ENCODE measurements at regions not wholly inside any gene's neighbourhood (a gene's known extent, or its start where the extent isn't known, plus 50 kb on each side); places are given as distances from the start of the nearest gene placed in this dataset.

DNA sequence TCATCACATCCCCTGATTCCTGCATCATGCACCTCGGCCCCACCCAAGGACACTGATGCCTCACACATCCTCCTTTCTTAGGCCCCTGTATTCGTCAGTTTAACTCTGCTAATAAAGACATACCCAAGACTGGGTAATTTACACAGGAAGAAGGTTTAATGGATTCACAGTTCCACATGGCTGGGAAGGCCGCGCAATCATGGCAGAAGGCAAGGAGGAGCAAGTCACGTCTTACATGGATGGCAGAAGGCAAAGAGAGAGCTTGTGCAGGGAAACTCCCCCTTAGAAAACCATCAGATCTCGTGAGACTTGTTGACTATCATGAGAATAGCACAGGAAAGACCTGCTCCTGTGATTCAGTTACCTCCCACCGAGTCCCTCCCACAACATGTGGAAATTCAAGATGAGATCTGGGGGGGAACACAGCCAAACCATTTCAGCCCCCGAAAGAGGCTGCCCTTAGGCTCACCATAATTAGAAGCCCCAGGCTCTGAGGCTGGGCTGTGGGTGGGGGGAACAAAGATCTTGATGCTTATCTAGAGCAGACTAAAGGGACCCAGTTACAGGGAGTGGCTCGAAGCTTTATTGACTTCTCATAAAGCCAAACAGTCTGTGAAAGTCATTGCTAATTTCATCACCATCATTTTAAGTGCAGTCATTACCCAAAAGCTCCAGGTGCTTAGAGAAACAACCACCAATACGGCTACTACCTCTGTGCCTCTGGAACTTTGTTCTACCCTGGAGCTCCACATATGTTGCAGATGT is 181.5 kb downstream of the MATN1 start:
- no peak for TF ChIP-seq EP300 (IDR thresholded peaks at IDR 0.05)
- no peak for TF ChIP-seq POLR2A (IDR thresholded peaks at IDR 0.05)
- H3K4me1 ChIP-seq = no peaks in the 10 kb centered on the region

GRCh38 chr1:30540611-30541192 is 182.7 kb downstream of the MATN1 start:
- 65 to 67% methylated on average over 5 of the region's 5 CpGs for WGBS, 2 donors
- Histone ChIP-seq H3K27ac (no peak overlapping the region), H3K36me3 (no peaks in the 10 kb centered on the region), H3K27me3 (no peaks in the 10 kb centered on the region), H3K4me1 (no peaks in the 10 kb centered on the region), H3K4me3 (no peak overlapping the region), H3K9me3 (no peaks in the 10 kb centered on the region)
- ATAC-seq (ENCODE audit: low FRiP score in 2 of 2) = no peak
- DNase-seq = no peak
- TF ChIP-seq POLR2AphosphoS5 (IDR thresholded peaks at IDR 0.05) = no peak
- TF ChIP-seq, protein P1, sequence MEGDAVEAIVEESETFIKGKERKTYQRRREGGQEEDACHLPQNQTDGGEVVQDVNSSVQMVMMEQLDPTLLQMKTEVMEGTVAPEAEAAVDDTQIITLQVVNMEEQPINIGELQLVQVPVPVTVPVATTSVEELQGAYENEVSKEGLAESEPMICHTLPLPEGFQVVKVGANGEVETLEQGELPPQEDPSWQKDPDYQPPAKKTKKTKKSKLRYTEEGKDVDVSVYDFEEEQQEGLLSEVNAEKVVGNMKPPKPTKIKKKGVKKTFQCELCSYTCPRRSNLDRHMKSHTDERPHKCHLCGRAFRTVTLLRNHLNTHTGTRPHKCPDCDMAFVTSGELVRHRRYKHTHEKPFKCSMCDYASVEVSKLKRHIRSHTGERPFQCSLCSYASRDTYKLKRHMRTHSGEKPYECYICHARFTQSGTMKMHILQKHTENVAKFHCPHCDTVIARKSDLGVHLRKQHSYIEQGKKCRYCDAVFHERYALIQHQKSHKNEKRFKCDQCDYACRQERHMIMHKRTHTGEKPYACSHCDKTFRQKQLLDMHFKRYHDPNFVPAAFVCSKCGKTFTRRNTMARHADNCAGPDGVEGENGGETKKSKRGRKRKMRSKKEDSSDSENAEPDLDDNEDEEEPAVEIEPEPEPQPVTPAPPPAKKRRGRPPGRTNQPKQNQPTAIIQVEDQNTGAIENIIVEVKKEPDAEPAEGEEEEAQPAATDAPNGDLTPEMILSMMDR (IDR thresholded peaks at IDR 0.05) = no peak

More for the DNA sequence above, 181.5 kb downstream of the MATN1 start:
- WGBS, 2 donors = 89 to 92% methylated on average over 10 of the region's 10 CpGs
- Histone ChIP-seq H3K9me3 (no peaks in the 10 kb centered on the region), H3K4me3 (no peak overlapping the region), H3K27ac (no peak overlapping the region), H3K27me3 (no peaks in the 10 kb centered on the region), H3K36me3 (no peaks in the 10 kb centered on the region)
- ATAC-seq (ENCODE audit: low FRiP score in 2 of 2) (no peak), DNase-seq (no peak)

GRCh38 chr1:30539884-30540283 is 183.5 kb downstream of the MATN1 start:
- no peak overlapping the region for H3K4me3 ChIP-seq
- no peak overlapping the region for H3K27ac ChIP-seq
- H3K4me1 ChIP-seq = no peaks in the 10 kb centered on the region
- no peak for TF ChIP-seq POLR2AphosphoS5 (IDR thresholded peaks at IDR 0.05)
- TF ChIP-seq, protein P1 (IDR thresholded peaks at IDR 0.05) = no peak
- no peak for TF ChIP-seq POLR2A (IDR thresholded peaks at IDR 0.05)
- no peak for DNase-seq
- WGBS, 2 donors = 71 to 80% methylated on average over 6 of the region's 6 CpGs
- H3K9me3 ChIP-seq = no peaks in the 10 kb centered on the region
- no peaks in the 10 kb centered on the region for H3K27me3 ChIP-seq
- no peaks in the 10 kb centered on the region for H3K36me3 ChIP-seq
- ATAC-seq (ENCODE audit: low FRiP score in 2 of 2) = no peak

DNA sequence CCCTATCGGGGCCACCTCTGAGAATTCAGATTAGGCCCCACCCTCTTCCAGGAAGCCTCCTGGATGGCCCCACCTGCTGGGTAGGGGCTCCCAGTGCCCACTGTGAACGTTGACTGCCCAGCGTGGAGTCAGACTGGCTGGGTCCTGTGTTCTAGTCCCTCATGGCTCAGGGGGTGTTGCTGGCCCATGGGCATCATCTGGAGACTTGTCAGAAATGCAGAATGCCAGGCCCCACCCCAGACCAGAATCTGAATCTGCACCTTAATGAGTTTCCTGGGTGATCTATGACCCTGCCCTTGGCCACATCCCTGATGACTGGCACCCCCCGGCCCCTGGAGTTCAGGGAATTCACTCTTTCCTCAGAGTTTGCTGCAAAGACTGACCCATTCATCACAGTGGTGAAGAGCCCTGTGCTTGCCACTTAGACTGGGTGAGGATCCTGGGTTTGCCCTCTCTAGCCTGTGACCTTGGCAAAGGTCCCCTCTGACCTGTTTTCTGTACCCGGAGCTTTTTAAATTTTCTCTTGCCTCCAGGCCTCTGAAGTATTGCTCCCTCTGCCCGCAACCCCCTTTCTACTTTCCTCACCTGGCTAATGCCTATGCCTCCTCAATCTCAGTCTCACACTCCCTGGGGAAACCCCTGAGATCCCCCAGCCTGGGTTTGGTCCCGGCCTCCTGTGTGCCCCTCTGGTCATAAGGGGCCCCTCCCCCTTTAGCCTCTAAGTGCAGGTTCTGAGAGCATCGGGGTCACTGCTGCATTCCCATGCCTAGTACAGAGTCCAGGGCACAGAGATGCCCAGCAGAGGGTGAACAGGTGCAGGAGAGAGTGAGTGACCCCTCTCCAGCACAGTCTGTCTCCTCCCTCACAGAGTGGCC is 184.2 kb downstream of the MATN1 start:
- no peak overlapping the region for H3K27ac ChIP-seq
- no peaks in the 10 kb centered on the region for H3K9me3 ChIP-seq
- H3K36me3 ChIP-seq = no peaks in the 10 kb centered on the region
- TF ChIP-seq POLR2A (IDR thresholded peaks at IDR 0.05) (no peak), EP300 (IDR thresholded peaks at IDR 0.05) (no peak), POLR2AphosphoS5 (IDR thresholded peaks at IDR 0.05) (no peak)
- TF ChIP-seq, protein P1 (IDR thresholded peaks at IDR 0.05) = no peak
- DNase-seq (peak in 1 of 2 donors; percentile 39), ATAC-seq (ENCODE audit: low FRiP score in 2 of 2) (no peak)
- H3K4me1 ChIP-seq = no peaks in the 10 kb centered on the region
- no peak overlapping the region for H3K4me3 ChIP-seq
- no peaks in the 10 kb centered on the region for H3K27me3 ChIP-seq
- WGBS, 2 donors = 70 to 78% methylated on average over 5 to 8 of the region's 8 CpGs

GRCh38 chr1:30538226-30538992 is 185.0 kb downstream of the MATN1 start:
- DNase-seq (no peak), ATAC-seq (ENCODE audit: low FRiP score in 2 of 2) (no peak)
- no peaks in the 10 kb centered on the region for H3K4me1 ChIP-seq
- H3K27ac ChIP-seq = no peak overlapping the region
- no peak overlapping the region for H3K4me3 ChIP-seq
- no peaks in the 10 kb centered on the region for H3K9me3 ChIP-seq
- TF ChIP-seq POLR2A (IDR thresholded peaks at IDR 0.05) (no peak), EP300 (IDR thresholded peaks at IDR 0.05) (no peak), POLR2AphosphoS5 (IDR thresholded peaks at IDR 0.05) (no peak)
- TF ChIP-seq, protein P1 (IDR thresholded peaks at IDR 0.05) = no peak
- no peaks in the 10 kb centered on the region for H3K27me3 ChIP-seq
- no peaks in the 10 kb centered on the region for H3K36me3 ChIP-seq
- 66 to 68% methylated on average over 6 to 12 of the region's 12 CpGs for WGBS, 2 donors

All from upper lobe of left lung (tissue), 6 donors.